GM18502 (cell line): ENCODE measurements at regions not wholly inside any gene's neighbourhood (a gene's known extent, or its start where the extent isn't known, plus 50 kb on each side); places are given as distances from the start of the nearest gene placed in this dataset.

Source experiments
- ATAC-seq: cut with Tn5 transposase; IDR thresholded peaks from one replicate; pipeline ENCODE4 v1.9.1; 2021; ENCODE audit warnings: mild to moderate bottlenecking; ENCODE audit not compliant: unreplicated experiment, poor library complexity

- ATAC-seq = no peak
Measured at GRCh38 chr13:40126306-40127085, 471.0 kb downstream of the COG6 start.

GRCh38 chr13:40127476-40127875 lies 472.0 kb downstream of the COG6 start:
- ATAC-seq = no peak

- ATAC-seq = no peak
Measured at GRCh38 chr13:40127925-40128324, 472.5 kb downstream of the COG6 start.

- no peak for ATAC-seq
Measured at GRCh38 chr13:40129467-40129866, 474.0 kb downstream of the COG6 start.

- ATAC-seq = no peak
Measured at GRCh38 chr13:40130871-40131636, 475.6 kb downstream of the COG6 start.

GRCh38 chr13:40132249-40132648 lies 476.8 kb downstream of the COG6 start:
- no peak for ATAC-seq

GRCh38 chr13:40136896-40137295 lies 481.4 kb downstream of the COG6 start:
- no peak for ATAC-seq

- no peak for ATAC-seq
Measured at GRCh38 chr13:40137400-40137799, 481.9 kb downstream of the COG6 start.

GRCh38 chr13:40139896-40140520 lies 484.5 kb downstream of the COG6 start:
- no peak for ATAC-seq

GRCh38 chr13:40141859-40142555 lies 486.5 kb downstream of the COG6 start:
- ATAC-seq = no peak

GRCh38 chr13:40143106-40143505 lies 487.6 kb downstream of the COG6 start:
- no peak for ATAC-seq

GRCh38 chr13:40143559-40143958 lies 488.1 kb downstream of the COG6 start:
- ATAC-seq = no peak

GRCh38 chr13:40145139-40145538 lies 489.7 kb downstream of the COG6 start:
- no peak for ATAC-seq

GRCh38 chr13:40146063-40146462 lies 490.6 kb downstream of the COG6 start:
- no peak for ATAC-seq

- ATAC-seq = no peak
Measured at GRCh38 chr13:40146611-40147117, 491.2 kb downstream of the COG6 start.

GRCh38 chr13:40148101-40148500 lies 492.6 kb downstream of the COG6 start:
- no peak for ATAC-seq

GRCh38 chr13:40148742-40149141 lies 493.3 kb downstream of the COG6 start:
- ATAC-seq = no peak

- no peak for ATAC-seq
Measured at GRCh38 chr13:40149611-40150274, 494.3 kb downstream of the COG6 start.

GRCh38 chr13:40151673-40152072 lies 496.2 kb downstream of the COG6 start:
- ATAC-seq = no peak

- no peak for ATAC-seq
Measured at GRCh38 chr13:40152145-40152544, 496.7 kb downstream of the COG6 start.
